ENCODE measurements at regions not wholly inside any gene's neighbourhood (a gene's known extent, or its start where the extent isn't known, plus 50 kb on each side); places are given as distances from the start of the nearest gene placed in this dataset.
"Not testable (repeated sequence)": the region's sequence is repeated elsewhere in the genome, so short reads cannot be mapped to it uniquely, and the experiment has no call there.

- Histone ChIP-seq H3K4me1 (ENCODE audit: control insufficient read depth in 4 of 4, insufficient read depth in 4 of 4, low read length in 3 of 4) (no peaks in the 10 kb centered on the region), H3K9ac (ENCODE audit: low read depth in 1 of 2, low read length in 2 of 2) (no peak overlapping the region), H3K36me3 (ENCODE audit: control insufficient read depth in 4 of 4, insufficient read depth in 3 of 4, low read depth in 1 of 4, low read length in 3 of 4) (no peaks in the 10 kb centered on the region), H3K27me3 (ENCODE audit: control insufficient read depth in 4 of 4, insufficient read depth in 4 of 4, low read length in 3 of 4) (no peaks in the 10 kb centered on the region), H3K4me3 (ENCODE audit: low read depth in 1 of 3, low read length in 3 of 3) (no peak overlapping the region), H3K27ac (ENCODE audit: low read depth in 1 of 2, low read length in 2 of 2) (no peak overlapping the region), H3K9me3 (ENCODE audit: control insufficient read depth in 4 of 4, low read length in 3 of 4) (no peaks in the 10 kb centered on the region)
- no peak for DNase-seq (ENCODE audit: low spot score)
- no peak for TF ChIP-seq HNF4A (conservative IDR thresholded peaks at IDR 0.05)
- TF ChIP-seq SP1 (IDR thresholded peaks at IDR 0.05): no peak
- no peak for TF ChIP-seq JUND (IDR thresholded peaks at IDR 0.05)
- no peak for TF ChIP-seq RAD21 (IDR thresholded peaks at IDR 0.05)
- TF ChIP-seq RXRA (IDR thresholded peaks at IDR 0.05): no peak
- TF ChIP-seq HNF4G (IDR thresholded peaks at IDR 0.05): no peak
- WGBS: 61% methylated on average over 2 of the region's 2 CpGs
Observed at GRCh38 chr4:164138521-164138920, 615.4 kb upstream of the SMIM31 start.

GRCh38 chr4:164139291-164139690 lies 614.6 kb upstream of the SMIM31 start:
- no peaks in the 10 kb centered on the region for H3K9me3 ChIP-seq (ENCODE audit: control insufficient read depth in 4 of 4, low read length in 3 of 4)
- TF ChIP-seq GABPA (IDR thresholded peaks at IDR 0.05 in 1 of 2, conservative IDR thresholded peaks at IDR 0.05 in 1 of 2): no peak
- no peak for TF ChIP-seq FOXA2 (IDR thresholded peaks at IDR 0.05)
- H3K4me3 ChIP-seq (ENCODE audit: low read depth in 1 of 3, low read length in 3 of 3): no peak overlapping the region
- H3K9ac ChIP-seq (ENCODE audit: low read depth in 1 of 2, low read length in 2 of 2): no peak overlapping the region
- H3K27ac ChIP-seq (ENCODE audit: low read depth in 1 of 2, low read length in 2 of 2): no peak overlapping the region
- H3K27me3 ChIP-seq (ENCODE audit: control insufficient read depth in 4 of 4, insufficient read depth in 4 of 4, low read length in 3 of 4): no peaks in the 10 kb centered on the region
- DNase-seq (ENCODE audit: low spot score): no peak
- WGBS: 95% methylated on average over 1 of the region's 1 CpG
- H3K36me3 ChIP-seq (ENCODE audit: control insufficient read depth in 4 of 4, insufficient read depth in 3 of 4, low read depth in 1 of 4, low read length in 3 of 4): no peaks in the 10 kb centered on the region
- no peaks in the 10 kb centered on the region for H3K4me1 ChIP-seq (ENCODE audit: control insufficient read depth in 4 of 4, insufficient read depth in 4 of 4, low read length in 3 of 4)

- not testable (repeated sequence) for DNase-seq (ENCODE audit: low spot score)
Observed at GRCh38 chr4:164141755-164142375, 612.1 kb upstream of the SMIM31 start.

GRCh38 chr4:164154416-164154815 lies 599.5 kb upstream of the SMIM31 start:
- no peak for DNase-seq (ENCODE audit: low spot score)
- peaks cover 0 to 2% (median 0%) of the 10 kb centered on the region in 4 donors for H3K9me3 ChIP-seq (ENCODE audit: control insufficient read depth in 4 of 4, low read length in 3 of 4)
- no peaks in the 10 kb centered on the region for H3K27me3 ChIP-seq (ENCODE audit: control insufficient read depth in 4 of 4, insufficient read depth in 4 of 4, low read length in 3 of 4)
- no peaks in the 10 kb centered on the region for H3K36me3 ChIP-seq (ENCODE audit: control insufficient read depth in 4 of 4, insufficient read depth in 3 of 4, low read depth in 1 of 4, low read length in 3 of 4)
- WGBS: 68% methylated on average over 4 of the region's 4 CpGs
- no peak overlapping the region for H3K27ac ChIP-seq (ENCODE audit: low read depth in 1 of 2, low read length in 2 of 2)
- H3K4me1 ChIP-seq (ENCODE audit: control insufficient read depth in 4 of 4, insufficient read depth in 4 of 4, low read length in 3 of 4): no peaks in the 10 kb centered on the region
- H3K4me3 ChIP-seq (ENCODE audit: low read depth in 1 of 3, low read length in 3 of 3): no peak overlapping the region
- H3K9ac ChIP-seq (ENCODE audit: low read depth in 1 of 2, low read length in 2 of 2): no peak overlapping the region
- TF ChIP-seq EGR1 (IDR thresholded peaks at IDR 0.05; ENCODE audit: low read depth in 2 of 2) (no peak), GABPA (IDR thresholded peaks at IDR 0.05 in 1 of 2, conservative IDR thresholded peaks at IDR 0.05 in 1 of 2) (no peak), YY1 (IDR thresholded peaks at IDR 0.05) (no peak), FOXA2 (IDR thresholded peaks at IDR 0.05) (no peak), RAD21 (IDR thresholded peaks at IDR 0.05) (no peak), JUND (IDR thresholded peaks at IDR 0.05) (no peak), TAF1 (conservative IDR thresholded peaks at IDR 0.05) (no peak), NR2F2 (IDR thresholded peaks at IDR 0.05) (no peak), HNF4A (conservative IDR thresholded peaks at IDR 0.05) (no peak), CTCF (IDR thresholded peaks at IDR 0.05; ENCODE audit: low read depth, low read length, missing input control) (no peak), FOXA1 (IDR thresholded peaks at IDR 0.05) (no peak), MAX (IDR thresholded peaks at IDR 0.05) (no peak), RXRA (IDR thresholded peaks at IDR 0.05) (no peak), ZBTB33 (IDR thresholded peaks at IDR 0.05) (no peak), REST (IDR thresholded peaks at IDR 0.05) (no peak), SP1 (IDR thresholded peaks at IDR 0.05) (no peak), HNF4G (IDR thresholded peaks at IDR 0.05) (no peak)

More at GRCh38 chr4:164141755-164142375, 612.1 kb upstream of the SMIM31 start:
- WGBS: 76% methylated on average over 20 of the region's 20 CpGs
- not testable (repeated sequence) for H3K27me3 ChIP-seq (ENCODE audit: control insufficient read depth in 4 of 4, insufficient read depth in 4 of 4, low read length in 3 of 4); H3K27ac ChIP-seq (ENCODE audit: low read depth in 1 of 2, low read length in 2 of 2); H3K36me3 ChIP-seq (ENCODE audit: control insufficient read depth in 4 of 4, insufficient read depth in 3 of 4, low read depth in 1 of 4, low read length in 3 of 4); H3K9me3 ChIP-seq (ENCODE audit: control insufficient read depth in 4 of 4, low read length in 3 of 4); H3K9ac ChIP-seq (ENCODE audit: low read depth in 1 of 2, low read length in 2 of 2); H3K4me1 ChIP-seq (ENCODE audit: control insufficient read depth in 4 of 4, insufficient read depth in 4 of 4, low read length in 3 of 4); H3K4me3 ChIP-seq (ENCODE audit: low read depth in 1 of 3, low read length in 3 of 3)

All from liver (tissue), 8 donors.